ENCODE measurements at regions not wholly inside any gene's neighbourhood (a gene's known extent, or its start where the extent isn't known, plus 50 kb on each side); places are given as distances from the start of the nearest gene placed in this dataset.

- TF ChIP-seq, protein P1, sequence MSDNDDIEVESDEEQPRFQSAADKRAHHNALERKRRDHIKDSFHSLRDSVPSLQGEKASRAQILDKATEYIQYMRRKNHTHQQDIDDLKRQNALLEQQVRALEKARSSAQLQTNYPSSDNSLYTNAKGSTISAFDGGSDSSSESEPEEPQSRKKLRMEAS (CRISPR knock-in tag; IDR thresholded peaks at IDR 0.05): no peak
- TF ChIP-seq, protein P2, sequence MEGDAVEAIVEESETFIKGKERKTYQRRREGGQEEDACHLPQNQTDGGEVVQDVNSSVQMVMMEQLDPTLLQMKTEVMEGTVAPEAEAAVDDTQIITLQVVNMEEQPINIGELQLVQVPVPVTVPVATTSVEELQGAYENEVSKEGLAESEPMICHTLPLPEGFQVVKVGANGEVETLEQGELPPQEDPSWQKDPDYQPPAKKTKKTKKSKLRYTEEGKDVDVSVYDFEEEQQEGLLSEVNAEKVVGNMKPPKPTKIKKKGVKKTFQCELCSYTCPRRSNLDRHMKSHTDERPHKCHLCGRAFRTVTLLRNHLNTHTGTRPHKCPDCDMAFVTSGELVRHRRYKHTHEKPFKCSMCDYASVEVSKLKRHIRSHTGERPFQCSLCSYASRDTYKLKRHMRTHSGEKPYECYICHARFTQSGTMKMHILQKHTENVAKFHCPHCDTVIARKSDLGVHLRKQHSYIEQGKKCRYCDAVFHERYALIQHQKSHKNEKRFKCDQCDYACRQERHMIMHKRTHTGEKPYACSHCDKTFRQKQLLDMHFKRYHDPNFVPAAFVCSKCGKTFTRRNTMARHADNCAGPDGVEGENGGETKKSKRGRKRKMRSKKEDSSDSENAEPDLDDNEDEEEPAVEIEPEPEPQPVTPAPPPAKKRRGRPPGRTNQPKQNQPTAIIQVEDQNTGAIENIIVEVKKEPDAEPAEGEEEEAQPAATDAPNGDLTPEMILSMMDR (IDR thresholded peaks at IDR 0.05): no peak
- TF ChIP-seq TEAD4 (CRISPR knock-in tag; IDR thresholded peaks at IDR 0.05): no peak
- TF ChIP-seq, protein P3, sequence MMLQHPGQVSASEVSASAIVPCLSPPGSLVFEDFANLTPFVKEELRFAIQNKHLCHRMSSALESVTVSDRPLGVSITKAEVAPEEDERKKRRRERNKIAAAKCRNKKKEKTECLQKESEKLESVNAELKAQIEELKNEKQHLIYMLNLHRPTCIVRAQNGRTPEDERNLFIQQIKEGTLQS (CRISPR knock-in tag; conservative IDR thresholded peaks at IDR 0.05): no peak
Observed at GRCh38 chr2:222807431-222807830, 53.4 kb upstream of the ACSL3 start.
